Stimulated activated CD4-positive, alpha-beta T cell treated with anti-CD3 and anti-CD28 coated beads, Interleukin-2, amount 100 ng/mL, for 4 hours (primary cell): ENCODE measurements at regions not wholly inside any gene's neighbourhood (a gene's known extent, or its start where the extent isn't known, plus 50 kb on each side); places are given as distances from the start of the nearest gene placed in this dataset.

Experiments
- DNase-seq: peaks from one replicate; pipeline ENCODE4 v3.0.0-alpha.2; 2020; ENCODE audit warnings: low read depth

DNA sequence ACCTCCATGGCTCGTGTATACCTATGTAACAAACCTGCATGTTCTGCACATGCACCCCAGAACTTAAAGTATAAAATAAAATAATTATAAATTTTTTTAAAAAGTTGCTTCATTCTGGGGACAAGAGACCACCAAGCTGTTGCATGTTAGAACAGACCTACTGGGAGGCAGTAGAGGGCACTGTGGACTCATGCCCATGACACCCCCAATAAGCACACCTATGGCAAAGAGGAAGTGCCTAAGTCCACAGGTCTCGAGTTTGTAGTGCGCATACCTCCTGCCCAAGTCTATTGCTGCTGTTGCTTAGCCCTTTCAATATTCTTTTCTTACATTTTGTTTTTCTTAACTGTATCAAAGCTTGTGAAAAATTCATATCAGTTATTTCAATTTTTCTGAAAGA lies 267.9 kb upstream of the THBS1 start:
- DNase-seq: no peak

DNA sequence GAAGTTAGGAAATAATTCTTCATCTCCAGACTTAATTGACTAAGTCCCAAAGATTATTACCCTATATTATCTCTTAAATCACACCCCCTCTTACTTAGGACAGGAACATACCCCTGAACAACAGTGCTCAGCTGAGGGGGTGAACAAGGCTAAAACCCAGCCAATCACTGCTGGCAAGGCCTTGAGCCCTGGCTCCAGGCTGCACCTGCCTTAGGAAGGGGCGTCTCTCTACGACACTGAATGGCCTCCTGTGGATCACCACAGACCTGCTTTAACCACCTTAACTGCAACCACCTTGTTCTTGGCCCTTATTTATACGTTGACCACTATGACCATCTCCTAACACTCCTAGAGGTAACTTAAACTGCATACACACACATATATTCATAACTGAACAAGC lies 267.4 kb upstream of the THBS1 start:
- no peak for DNase-seq

DNA sequence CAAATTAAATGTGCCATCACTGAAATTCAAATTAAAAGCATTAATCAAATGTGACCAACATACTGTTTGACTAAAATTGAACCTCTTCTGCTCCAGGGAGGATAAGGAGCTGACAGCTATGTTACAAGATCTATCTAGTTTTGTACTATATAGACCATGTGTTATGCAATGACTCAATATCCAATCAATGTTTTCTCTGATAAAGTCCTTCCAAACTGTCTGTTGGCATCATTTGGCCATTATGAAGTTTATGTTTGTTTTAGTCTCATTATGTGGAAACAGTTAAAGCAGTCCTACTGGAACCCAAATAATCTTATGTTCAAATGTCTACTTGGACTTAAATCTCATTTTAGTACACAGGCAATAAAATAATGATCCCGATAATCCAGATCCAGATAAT lies 267.0 kb upstream of the THBS1 start:
- DNase-seq: no peak

DNA sequence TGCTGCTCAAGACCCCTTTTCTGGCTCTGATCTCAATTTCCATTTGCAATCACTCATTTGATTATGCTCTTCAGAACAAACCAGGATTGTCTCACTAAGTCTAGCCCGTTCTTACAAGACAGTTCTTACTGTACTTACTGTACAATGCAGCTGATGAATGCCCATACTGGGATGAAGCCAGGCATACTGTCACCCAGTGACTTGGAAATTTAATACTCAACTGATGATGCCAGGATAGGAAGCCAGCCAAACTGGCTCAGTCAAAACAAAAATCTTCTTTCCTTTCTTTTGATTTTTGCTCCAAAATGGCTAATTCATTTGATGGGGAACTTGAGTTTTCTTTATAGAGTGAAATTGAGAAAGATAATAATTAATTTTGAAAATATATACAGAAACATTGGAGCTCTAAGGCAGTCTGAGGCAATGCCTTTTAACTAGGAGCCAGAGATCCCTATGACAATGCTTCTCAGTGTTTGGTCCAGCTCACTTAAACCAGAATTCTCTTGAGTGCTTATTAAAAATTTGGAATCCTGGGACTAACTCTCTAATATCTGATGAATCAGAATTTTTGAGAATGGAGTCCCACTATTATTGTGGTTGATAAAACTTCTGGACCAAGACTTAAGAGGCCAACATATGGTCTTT lies 265.6 kb upstream of the THBS1 start:
- no peak for DNase-seq

DNA sequence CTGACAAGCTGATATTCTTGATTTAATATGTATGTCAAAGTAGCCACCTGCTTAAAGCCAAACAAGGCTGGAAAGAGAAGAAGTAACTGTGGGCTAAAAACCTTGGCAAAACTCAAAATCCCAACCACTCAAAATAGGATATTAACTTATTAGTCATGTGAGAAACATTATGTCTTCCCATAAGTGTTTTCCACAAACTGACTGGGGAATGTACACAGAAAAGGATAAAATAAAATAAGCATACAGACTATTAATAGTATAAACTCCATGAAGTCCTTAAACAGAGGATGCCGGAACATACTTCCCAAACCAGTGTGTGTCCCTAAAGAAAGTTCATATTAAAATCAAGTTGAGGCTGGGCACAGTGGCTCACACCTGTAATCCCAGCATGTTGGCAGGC lies 263.7 kb upstream of the THBS1 start:
- no peak for DNase-seq

DNA sequence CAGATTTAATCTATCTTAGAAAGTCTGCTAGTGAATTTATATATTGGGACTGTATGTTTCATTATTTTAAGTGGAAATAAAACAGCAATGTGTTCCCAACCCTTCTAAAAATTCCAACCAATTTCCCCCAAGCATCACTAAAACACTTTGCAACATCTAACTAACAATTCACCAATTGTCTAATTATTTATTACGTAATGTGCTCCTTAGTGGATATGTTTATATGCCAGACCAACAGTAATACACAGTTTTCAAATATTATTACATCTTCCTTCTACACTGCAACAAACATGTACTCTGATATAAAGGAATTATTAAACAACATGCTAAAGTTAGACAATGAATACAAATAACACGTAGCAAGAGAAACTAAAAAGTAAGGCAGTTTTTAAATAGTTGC lies 262.6 kb upstream of the THBS1 start:
- DNase-seq: no peak

DNA sequence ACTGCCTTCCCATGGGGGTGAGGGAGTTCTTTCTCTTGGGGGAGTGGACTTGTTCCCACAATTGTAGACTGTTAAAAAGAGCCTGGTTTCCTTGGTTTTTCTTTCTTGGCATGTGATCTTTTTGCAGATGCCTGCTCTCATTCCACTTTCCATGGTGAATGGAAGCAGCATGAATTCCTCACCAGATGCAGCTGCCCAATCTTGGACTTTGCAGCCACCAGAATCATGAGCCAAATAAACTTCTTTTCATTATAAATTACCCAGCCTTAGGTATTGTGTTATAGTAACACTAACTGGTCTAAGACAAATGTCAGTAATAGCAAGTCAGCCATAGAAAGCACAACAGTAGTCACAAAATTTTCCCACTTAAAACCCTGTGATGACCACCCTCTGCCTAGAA lies 260.5 kb upstream of the THBS1 start:
- no peak for DNase-seq

DNA sequence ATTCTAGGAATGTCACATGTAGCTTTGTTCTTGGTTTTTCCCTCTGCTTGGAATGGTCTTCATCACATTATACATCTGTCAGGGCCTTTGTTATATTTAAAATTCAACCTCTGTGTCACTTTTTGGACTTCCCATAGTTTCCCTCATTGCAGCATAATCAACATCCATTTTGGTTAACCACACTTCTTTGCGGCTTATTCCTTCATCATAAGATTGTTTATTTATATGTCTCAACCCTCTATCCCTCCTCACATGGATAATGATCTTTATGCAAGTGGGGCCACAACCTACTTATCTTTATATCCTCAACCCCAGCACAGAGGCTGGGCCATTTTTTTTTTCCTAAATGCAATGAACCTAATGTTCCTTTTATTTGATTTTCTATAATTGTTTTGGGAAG lies 260.0 kb upstream of the THBS1 start:
- no peak for DNase-seq

DNA sequence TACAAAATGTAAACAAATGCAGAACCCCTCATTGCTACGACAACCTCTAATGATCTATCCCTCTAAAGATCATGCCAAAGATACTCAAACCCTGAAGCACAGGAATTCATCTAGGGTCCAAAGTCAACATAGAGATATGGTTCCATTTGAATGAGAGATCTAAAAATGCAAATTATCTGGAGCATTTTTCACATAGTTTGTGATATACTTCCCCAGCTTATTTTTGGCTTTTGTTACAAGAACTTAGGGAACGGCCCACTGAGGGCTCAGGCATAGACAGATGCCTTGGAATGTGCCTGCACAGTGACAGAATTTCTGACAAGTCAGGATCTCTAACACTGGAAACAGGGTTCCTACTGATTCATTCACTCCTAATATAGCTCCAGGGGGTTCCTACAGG lies 258.9 kb upstream of the THBS1 start:
- no peak for DNase-seq

DNA sequence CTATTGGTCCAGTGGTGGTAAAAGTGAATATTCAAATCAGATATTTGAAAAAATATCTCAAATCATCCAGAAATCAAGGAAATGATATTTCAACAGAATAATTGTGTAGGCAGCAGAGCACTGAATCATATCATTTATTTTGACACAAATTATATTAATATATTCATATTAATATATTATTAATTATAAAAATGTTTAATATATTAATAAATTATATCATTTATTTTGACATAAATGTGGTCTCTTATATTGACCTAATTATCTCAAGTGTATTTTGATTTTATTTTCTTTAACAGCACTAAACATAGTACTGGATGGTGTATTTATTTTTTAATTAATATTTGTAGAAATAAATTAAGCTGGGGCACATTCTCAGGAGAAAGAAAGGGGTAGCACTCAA lies 257.7 kb upstream of the THBS1 start:
- DNase-seq: no peak

DNA sequence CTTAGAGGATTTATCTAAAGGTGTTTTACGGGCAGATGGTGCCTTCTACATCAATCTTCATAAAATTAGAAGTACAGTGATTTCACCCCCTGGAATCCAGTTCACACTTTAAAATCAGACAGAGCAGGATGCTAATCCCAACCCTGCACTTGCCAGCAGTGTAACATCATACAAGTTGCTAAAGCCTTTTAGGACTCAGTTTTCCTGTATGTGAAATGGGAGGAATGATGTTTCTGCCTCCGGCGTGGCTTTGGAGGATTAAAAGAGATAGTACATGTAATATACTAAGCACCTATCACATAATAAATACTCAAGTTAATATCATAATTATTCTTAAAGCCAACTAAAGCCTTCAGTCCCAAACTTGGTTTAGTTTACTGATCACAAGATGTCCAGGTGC lies 257.2 kb upstream of the THBS1 start:
- DNase-seq: no peak

DNA sequence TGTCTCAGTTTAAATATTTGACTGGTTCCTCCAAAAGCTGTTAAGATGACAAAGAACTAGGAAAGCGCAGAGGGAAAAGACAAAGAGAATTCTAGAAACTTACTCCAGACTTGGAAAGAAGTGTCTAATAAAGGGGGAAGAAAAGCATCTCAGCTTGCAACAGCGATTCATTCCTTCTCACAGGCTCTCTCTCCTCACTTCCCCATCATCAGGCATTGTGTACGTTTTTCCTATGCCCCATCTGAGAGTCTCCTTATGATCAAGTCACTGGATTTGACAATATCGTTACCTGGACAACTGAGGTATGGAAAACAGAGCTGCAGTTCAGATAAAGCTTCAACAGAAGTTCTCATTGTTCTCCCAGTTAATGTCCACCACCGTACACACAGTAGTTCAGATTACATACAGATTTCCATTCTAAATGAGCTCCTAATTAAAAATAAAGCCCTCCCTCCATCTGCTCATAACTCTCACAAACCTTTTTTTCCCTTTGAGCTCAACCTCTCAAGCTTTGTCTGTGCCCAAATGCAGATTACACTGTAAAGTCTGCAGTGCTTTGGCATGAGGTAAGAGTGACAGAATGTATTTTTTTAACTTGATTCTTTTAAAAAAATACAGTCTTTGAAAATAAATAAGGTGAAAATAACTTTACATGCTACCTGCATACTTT lies 254.4 kb upstream of the THBS1 start:
- DNase-seq: no peak

DNA sequence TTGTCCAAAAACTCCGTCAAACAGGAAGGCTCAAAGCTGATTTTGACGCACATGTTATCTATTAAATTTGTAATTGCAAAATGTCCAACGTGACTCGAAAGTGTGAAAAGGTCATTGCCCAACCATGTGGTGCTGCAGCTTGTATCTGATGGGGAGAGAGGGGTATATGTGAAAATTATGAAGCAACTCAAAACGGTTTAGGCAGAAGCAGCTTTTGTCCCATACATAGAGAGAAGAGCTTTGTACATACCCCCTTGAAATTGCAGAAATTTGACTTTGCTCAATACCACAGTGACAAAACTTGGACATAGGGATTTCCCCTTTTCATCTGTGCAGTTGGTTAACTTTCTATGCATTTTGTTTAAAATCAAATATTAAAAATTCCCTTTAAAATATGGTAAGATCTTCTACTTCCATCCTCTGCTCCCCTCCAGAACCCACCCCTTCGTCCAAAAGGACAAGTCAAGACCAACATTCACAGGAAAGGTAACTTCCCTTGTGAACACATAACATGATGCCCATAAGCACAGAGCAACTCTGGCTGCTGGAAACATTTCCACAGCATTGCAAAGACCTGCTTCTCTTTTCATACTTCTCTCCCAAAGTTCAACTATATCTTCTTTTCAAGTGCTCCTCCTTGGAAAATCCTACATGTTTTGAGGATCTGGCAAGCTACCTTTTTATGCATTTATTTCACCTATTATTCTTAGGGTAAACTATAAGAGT lies 253.7 kb upstream of the THBS1 start:
- DNase-seq: no peak

DNA sequence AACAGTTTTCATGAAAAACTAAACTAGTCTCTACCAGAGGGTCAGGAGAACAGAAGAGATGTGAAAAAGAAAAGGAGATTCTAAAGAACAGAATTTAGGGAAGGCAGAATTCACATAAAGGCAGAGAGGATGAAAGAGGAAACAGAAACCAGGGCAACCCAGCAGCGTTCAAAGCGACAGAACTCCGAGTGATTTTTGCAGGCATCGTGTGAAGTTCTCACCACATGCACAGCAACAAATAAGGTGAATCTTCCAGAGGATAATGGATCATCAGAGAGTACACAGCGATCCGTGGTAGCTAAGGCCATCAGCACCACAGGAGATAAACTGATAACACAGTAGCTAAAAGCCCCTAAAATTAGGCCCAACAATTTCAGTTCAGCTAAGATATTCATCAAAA lies 250.8 kb upstream of the THBS1 start:
- DNase-seq: no peak

DNA sequence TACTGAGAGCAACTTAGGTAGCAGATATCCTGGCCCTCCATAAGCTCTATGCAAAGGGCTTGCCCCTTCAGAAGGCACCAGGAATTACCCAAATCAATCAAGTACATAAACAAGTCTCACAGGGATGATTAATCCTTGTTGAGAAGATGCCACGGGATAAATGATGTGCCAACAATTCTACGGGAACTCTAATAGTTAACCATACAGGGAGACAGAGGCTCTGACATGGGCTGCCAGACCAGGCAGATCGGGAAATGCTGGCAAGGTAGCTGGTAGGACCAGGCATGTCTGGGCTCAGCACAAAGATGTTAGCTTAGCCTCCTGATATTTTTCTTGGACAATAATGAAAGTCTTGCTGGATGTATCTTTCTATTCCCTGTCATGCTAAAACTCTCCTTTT lies 249.3 kb upstream of the THBS1 start:
- no peak for DNase-seq

DNA sequence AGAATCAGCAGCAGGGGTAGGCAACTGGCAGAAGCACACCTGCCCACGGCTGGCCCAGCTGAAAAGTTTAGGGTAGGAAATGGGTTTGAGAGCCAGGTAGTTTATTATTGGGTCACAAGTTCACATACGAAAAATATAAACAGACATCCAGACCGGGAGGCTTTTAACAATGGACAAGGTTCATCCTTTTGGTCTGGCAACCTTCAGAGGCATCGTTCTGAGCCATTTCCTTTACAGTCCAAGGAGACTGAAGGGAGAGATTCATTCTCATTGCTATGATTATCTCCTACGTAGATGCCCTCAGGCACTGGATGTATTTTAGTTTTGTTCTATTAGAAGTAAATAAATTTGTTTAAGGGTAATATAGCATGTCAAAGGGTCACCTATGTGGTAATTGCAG lies 248.0 kb upstream of the THBS1 start:
- no peak for DNase-seq

DNA sequence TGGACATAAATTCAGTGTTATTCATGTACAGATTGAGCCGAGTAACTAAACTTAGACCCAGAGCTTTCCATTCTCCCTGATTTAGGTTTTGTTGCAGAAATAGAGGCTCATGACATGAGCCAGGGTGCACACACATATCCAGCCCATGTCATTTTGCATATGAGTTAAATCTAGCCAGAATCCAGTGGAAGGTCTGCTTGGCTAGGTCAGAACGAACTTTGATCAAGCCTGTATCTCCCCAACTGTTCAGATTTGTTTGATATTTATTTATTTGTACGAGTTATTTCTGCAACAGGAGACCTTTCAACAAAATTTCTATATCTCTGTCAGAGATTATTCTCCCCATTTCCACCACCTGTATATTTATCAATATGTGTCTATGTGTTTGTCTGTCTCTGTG lies 247.5 kb upstream of the THBS1 start:
- DNase-seq: no peak

DNA sequence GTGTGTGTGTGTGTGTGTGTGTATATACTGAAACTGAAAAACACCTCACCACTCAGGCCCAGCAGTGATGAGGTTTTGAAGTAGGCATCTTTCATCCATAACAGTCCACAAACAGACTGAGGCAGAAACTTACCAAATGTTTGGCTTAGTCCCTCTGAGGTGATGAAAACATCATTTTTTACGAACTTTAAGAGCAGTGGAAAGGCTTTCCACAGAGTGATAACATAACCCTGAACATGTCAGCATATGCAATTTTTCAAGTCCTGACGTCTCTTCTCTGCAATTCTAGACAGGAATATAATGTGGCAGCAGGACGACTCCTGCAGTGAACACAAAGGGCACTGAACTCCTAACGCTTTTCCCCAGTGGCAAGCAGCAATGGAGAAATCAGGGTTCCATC lies 247.0 kb upstream of the THBS1 start:
- no peak for DNase-seq

DNA sequence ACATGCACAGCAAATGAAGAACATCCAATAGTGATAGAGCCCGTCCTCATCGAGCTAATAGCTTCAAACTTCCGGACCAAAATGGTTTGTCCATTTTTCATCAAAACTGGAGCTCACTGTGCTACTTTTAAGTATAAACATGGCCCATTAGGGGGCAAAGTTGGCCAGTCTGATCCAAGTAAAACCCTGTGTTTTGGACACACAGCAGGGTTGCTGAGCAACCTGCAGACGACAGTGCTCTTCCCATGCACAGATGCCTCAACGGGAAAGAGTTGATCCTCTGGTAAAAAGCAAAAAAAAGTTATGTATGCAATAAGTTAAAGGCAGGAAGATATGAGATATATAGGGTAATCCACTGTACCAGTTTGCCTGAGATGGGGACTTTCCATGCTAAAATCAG lies 244.0 kb upstream of the THBS1 start:
- DNase-seq: no peak

DNA sequence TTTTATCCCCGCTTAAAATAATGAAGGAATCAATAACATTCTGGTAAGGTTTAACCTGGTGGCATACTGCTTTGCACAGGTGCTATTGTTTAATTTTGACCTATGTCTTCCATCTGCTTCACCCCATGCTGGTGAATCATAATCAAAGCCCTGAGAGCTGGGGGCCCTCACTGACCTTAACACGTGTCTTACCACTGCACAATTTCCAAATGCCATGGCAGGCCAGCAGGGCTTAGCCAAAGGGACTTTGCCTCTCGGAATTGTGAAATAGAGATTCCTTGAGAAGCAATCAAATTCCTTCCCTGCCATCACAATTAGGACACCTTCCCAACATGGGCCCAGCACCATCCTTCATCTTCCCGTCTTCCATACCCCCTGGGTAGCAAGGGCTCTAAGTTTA lies 242.6 kb upstream of the THBS1 start:
- DNase-seq: no peak

DNA sequence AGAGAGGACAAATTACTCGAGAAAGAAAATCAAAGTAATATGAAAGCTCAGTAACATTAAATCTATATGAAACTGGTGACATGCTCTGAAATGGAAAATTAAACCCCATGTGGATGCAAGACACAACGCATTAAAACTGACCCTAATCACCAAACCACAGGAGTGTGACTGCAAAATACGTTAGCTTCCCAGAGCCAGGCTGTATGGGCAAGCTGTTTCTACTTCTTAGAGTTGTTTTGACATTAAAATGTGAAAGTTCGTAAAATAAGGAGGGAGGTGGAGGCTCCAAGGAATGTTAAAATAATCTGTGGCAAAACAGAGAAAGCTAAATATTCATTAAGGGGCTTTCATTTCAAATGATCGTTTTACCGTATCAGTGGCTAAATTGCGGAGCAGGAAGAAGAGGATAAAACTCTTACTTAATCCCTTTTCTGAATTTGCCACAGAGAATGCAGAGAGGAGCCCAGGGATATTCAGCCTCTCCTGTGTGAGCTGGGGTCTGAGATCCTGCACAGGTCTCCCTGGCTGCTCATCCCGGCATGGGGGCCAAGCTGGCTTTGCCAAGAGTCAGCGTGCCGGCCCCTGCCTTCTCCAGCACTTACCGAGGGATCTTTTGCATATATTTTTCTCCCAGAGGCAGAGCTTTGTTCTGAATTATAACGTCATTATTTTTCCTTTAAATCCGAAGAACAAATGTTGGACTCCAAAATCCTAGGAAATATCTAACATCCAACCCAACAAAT lies 239.8 kb upstream of the THBS1 start:
- no peak for DNase-seq

DNA sequence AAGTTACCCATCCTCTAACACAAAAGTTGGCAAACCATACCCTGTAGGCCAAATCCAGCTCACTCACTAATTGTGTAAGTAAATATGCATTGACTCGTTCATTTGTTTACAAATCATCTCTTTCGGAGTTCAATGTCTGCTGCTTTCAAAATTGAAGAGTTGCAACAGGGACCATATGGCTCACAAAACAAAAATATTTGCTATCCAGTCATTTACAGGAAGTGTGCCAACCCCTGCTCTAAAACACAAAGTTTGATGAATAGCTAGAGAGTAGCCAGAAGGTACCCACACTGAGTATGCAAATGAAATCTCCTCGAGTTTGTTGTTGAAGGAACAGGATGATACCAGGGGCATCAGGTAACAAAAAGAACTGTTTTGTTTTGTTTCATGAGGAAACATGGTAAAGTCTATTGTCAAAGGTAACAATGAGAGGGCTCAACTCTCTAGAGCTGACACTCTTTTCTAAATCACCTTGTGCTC lies 236.2 kb upstream of the THBS1 start:
- no peak for DNase-seq

DNA sequence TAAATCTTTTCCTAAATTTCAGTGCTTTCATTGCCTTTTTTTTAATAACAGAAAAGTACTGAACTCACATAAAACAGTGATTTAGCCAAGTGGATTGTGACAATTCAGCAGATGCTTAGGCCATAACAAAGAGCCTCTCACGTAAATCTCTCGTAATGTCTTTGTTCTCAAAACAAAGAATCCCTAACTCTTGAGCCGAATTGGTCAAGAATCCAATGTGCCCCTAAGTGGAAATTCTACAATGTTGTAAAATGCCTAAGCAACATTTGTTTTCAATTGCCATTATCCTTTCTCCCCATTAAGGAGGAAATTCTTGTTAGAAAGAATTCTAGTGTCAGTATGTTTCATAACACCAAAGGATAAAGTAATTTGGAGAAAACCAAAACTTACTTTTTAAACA lies 235.7 kb upstream of the THBS1 start:
- no peak for DNase-seq
